Stimulated activated CD4-positive, alpha-beta T cell treated with anti-CD3 and anti-CD28 coated beads, TNF-alpha, amount 100 ng/mL, for 1 hour (primary cell): ENCODE measurements at regions not wholly inside any gene's neighbourhood (a gene's known extent, or its start where the extent isn't known, plus 50 kb on each side); places are given as distances from the start of the nearest gene placed in this dataset.

Experiments used
- DNase-seq, 3 donors: peaks; one replicate each; pipeline ENCODE4 v3.0.0-alpha.2; 2020; ENCODE audit warnings: low read depth in 3 of 3, low spot score in 1 of 3

GRCh38 chr22:49155770-49156580 lies 671.7 kb downstream of the BRD1 start:
- DNase-seq = no peak

- no peak for DNase-seq
Observed at GRCh38 chr22:49155039-49155769, 672.5 kb downstream of the BRD1 start.

GRCh38 chr22:49154433-49154832 lies 673.2 kb downstream of the BRD1 start:
- DNase-seq = no peak

GRCh38 chr22:49153921-49154320 lies 673.8 kb downstream of the BRD1 start:
- DNase-seq = no peak

- DNase-seq = no peak
Observed at GRCh38 chr22:49152939-49153770, 674.5 kb downstream of the BRD1 start.

- no peak for DNase-seq
Observed at GRCh38 chr22:49152127-49152938, 675.3 kb downstream of the BRD1 start.

- no peak for DNase-seq
Observed at GRCh38 chr22:49151256-49152126, 676.2 kb downstream of the BRD1 start.

- no peak for DNase-seq
Observed at GRCh38 chr22:49150801-49151221, 676.9 kb downstream of the BRD1 start.

- DNase-seq = no peak
Observed at GRCh38 chr22:49149721-49150608, 677.7 kb downstream of the BRD1 start.

- no peak for DNase-seq
Observed at GRCh38 chr22:49148895-49149418, 678.7 kb downstream of the BRD1 start.

GRCh38 chr22:49147617-49148175 lies 680.0 kb downstream of the BRD1 start:
- no peak for DNase-seq

GRCh38 chr22:49147171-49147570 lies 680.5 kb downstream of the BRD1 start:
- no peak for DNase-seq

GRCh38 chr22:49146511-49146910 lies 681.2 kb downstream of the BRD1 start:
- DNase-seq = no peak

- DNase-seq = no peak
Observed at GRCh38 chr22:49143812-49144211, 683.9 kb downstream of the BRD1 start.

- no peak for DNase-seq
Observed at GRCh38 chr22:49142891-49143290, 684.8 kb downstream of the BRD1 start.

- DNase-seq = no peak
Observed at GRCh38 chr22:49142296-49142695, 685.4 kb downstream of the BRD1 start.

- no peak for DNase-seq
Observed at GRCh38 chr22:49141761-49142160, 685.9 kb downstream of the BRD1 start.
